Thyroid gland (tissue), 4 donors: ENCODE measurements at regions not wholly inside any gene's neighbourhood (a gene's known extent, or its start where the extent isn't known, plus 50 kb on each side); places are given as distances from the start of the nearest gene placed in this dataset.

Source experiments
- POLR2A ChIP-seq, 2 donors: fragments of 450-650 bp; IDR thresholded peaks; one replicate each; pipeline ENCODE4 v1.6.1; 2017; ENCODE audit warnings: antibody characterized with exemption in 2 of 2, mild to moderate bottlenecking in 2 of 2, moderate library complexity in 1 of 2
- TF ChIP-seq, protein P1 (sequence below), 6 experiments: fragments of 200-600 bp in 3 of 6; fragments of 450-650 bp in 3 of 6; sonication (generic) in 3 of 6; IDR thresholded peaks; one replicate each; pipeline ENCODE4 v1.5.1; 2016 to 2019; ENCODE audit warnings: antibody characterized with exemption in 6 of 6, mild to moderate bottlenecking in 2 of 6, inconsistent platforms in 1 of 6, moderate library complexity in 1 of 6

DNA sequence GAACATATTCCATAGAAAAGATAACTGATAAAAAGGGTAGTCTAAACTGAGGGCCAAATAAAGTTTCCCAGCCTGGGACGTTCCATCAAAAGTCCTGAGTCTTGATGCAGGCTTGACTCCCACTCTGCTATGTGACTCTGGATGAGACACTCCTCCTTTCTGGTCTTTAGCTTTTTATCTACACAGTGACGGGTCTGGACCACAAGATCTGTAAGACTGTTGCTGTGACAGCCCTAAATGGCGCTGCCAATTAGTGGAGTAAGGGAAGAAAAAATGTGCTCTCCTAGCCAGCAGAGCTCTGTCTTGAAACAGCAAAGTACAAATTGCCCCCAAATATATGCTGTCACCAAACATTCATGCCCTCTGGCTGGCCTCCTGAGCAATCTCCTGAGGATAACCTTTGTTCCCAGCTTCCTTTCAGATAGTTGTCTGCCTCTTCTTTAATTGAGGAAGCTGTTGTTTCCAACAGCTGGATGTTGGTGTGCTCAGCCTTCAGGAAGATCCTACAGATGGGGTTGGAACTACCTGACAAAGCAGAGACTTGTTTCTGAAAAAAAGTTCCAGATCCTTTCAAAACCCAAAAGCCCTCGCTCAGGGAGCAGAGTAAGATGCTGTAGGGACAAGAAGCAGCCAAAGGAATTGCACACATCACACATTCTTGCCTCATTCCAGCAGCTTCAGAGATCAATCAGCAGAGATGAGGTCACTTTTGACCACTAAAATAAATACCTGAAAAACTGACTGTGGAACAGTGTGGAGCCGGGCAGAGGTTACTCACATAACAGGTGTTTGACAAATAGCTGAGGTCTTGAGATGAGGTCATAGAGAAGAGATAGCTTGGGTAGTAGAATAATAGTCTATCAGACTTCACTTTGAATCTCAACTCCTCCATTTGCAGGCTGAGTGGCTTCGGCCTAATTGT is 383.4 kb upstream of the FGF13 start:
- TF ChIP-seq, protein P1, sequence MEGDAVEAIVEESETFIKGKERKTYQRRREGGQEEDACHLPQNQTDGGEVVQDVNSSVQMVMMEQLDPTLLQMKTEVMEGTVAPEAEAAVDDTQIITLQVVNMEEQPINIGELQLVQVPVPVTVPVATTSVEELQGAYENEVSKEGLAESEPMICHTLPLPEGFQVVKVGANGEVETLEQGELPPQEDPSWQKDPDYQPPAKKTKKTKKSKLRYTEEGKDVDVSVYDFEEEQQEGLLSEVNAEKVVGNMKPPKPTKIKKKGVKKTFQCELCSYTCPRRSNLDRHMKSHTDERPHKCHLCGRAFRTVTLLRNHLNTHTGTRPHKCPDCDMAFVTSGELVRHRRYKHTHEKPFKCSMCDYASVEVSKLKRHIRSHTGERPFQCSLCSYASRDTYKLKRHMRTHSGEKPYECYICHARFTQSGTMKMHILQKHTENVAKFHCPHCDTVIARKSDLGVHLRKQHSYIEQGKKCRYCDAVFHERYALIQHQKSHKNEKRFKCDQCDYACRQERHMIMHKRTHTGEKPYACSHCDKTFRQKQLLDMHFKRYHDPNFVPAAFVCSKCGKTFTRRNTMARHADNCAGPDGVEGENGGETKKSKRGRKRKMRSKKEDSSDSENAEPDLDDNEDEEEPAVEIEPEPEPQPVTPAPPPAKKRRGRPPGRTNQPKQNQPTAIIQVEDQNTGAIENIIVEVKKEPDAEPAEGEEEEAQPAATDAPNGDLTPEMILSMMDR (IDR thresholded peaks at IDR 0.05): no peak
- no peak for TF ChIP-seq POLR2A (IDR thresholded peaks at IDR 0.05)
